ENCODE measurements at regions not wholly inside any gene's neighbourhood (a gene's known extent, or its start where the extent isn't known, plus 50 kb on each side); places are given as distances from the start of the nearest gene placed in this dataset.

DNA sequence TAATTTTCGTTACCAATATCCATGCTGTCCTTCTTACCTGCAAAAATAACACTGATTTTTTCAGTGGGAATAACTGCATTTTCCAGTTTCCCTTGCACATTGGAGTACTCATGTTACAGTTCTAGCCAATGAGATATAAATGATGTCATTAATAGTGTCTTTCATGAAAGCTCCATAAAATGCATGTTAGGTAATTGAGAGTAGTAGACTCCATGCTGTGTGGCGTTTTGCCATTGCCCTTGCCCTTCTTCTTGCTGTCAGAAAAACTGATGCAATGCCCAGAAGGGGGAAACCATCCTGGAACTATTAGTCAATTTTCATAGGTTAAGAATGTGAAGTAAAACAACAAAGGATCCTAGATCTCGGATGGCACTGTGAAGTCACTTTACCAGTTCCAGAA is 1765.3 kb downstream of the EFNA5 start:
- Histone ChIP-seq H3K9ac (no peak overlapping the region), H4K20me1 (no peaks in the 10 kb centered on the region), H3K27ac (no peak overlapping the region), H3K27me3 (no peaks in the 10 kb centered on the region), H3K9me3 (replicated peaks in 1 of 11) (no peaks in the 10 kb centered on the region), H3K36me3 (no peaks in the 10 kb centered on the region), H3K4me1 (no peaks in the 10 kb centered on the region), H3K4me3 (no peak overlapping the region), H3K4me2 (no peak overlapping the region)
- TF ChIP-seq Cebpa-rat (IDR thresholded peaks at IDR 0.05) = no peak

- no peaks in the 10 kb centered on the region for H4K20me1 ChIP-seq
- H3K9ac ChIP-seq = no peak overlapping the region
- H3K27ac ChIP-seq = no peak overlapping the region
- H3K4me2 ChIP-seq = no peak overlapping the region
- no peaks in the 10 kb centered on the region for H3K27me3 ChIP-seq
- no peaks in the 10 kb centered on the region for H3K9me3 ChIP-seq (replicated peaks in 1 of 11)
- H3K4me3 ChIP-seq = no peak overlapping the region
- no peaks in the 10 kb centered on the region for H3K36me3 ChIP-seq
- no peak for TF ChIP-seq Cebpa-rat (IDR thresholded peaks at IDR 0.05)
- H3K4me1 ChIP-seq = no peaks in the 10 kb centered on the region
Observed at GRCh38 chr5:105903069-105903468, 1767.7 kb downstream of the EFNA5 start.

DNA sequence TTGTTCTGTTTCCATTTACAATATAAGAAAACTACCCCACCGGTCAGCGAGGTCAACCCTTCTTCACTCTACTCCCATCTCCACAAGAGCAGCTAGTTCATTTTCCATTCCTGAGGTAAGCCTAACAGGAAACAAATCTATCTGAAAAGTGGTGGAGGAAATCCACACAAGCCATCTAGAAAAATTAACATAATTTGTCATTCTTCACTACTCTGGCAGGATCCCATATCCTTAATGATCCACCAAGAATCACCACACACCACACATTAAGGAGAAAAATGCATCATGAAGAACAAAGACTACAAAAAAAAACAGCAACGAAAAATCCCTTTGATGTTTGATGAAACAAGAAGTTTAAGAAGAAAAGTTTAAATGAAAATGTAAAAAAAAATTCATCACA is 1771.0 kb downstream of the EFNA5 start:
- no peak for TF ChIP-seq Cebpa-rat (IDR thresholded peaks at IDR 0.05)
- Histone ChIP-seq H3K27me3 (no peaks in the 10 kb centered on the region), H3K4me1 (no peaks in the 10 kb centered on the region), H3K4me3 (no peak overlapping the region), H4K20me1 (no peaks in the 10 kb centered on the region), H3K27ac (no peak overlapping the region), H3K9me3 (replicated peaks in 1 of 11) (no peaks in the 10 kb centered on the region), H3K36me3 (no peaks in the 10 kb centered on the region), H3K9ac (no peak overlapping the region), H3K4me2 (no peak overlapping the region)

- Histone ChIP-seq H3K36me3 (no peaks in the 10 kb centered on the region), H3K9me3 (replicated peaks in 1 of 11) (no peaks in the 10 kb centered on the region), H3K27me3 (no peaks in the 10 kb centered on the region), H3K4me1 (no peaks in the 10 kb centered on the region), H3K4me3 (no peak overlapping the region), H3K27ac (no peak overlapping the region), H3K9ac (no peak overlapping the region), H3K4me2 (no peak overlapping the region), H4K20me1 (no peaks in the 10 kb centered on the region)
- no peak for TF ChIP-seq Cebpa-rat (IDR thresholded peaks at IDR 0.05)
Observed at GRCh38 chr5:105898183-105898582, 1772.6 kb downstream of the EFNA5 start.

GRCh38 chr5:105885266-105885665 is 1785.5 kb downstream of the EFNA5 start:
- no peaks in the 10 kb centered on the region for H3K27me3 ChIP-seq
- no peaks in the 10 kb centered on the region for H3K4me1 ChIP-seq
- H3K4me3 ChIP-seq = no peak overlapping the region
- H3K4me2 ChIP-seq = no peak overlapping the region
- H3K36me3 ChIP-seq = no peaks in the 10 kb centered on the region
- no peaks in the 10 kb centered on the region for H3K9me3 ChIP-seq (replicated peaks in 1 of 11)
- no peak for TF ChIP-seq Cebpa-rat (IDR thresholded peaks at IDR 0.05)
- H4K20me1 ChIP-seq = no peaks in the 10 kb centered on the region
- H3K27ac ChIP-seq = no peak overlapping the region
- H3K9ac ChIP-seq = no peak overlapping the region

DNA sequence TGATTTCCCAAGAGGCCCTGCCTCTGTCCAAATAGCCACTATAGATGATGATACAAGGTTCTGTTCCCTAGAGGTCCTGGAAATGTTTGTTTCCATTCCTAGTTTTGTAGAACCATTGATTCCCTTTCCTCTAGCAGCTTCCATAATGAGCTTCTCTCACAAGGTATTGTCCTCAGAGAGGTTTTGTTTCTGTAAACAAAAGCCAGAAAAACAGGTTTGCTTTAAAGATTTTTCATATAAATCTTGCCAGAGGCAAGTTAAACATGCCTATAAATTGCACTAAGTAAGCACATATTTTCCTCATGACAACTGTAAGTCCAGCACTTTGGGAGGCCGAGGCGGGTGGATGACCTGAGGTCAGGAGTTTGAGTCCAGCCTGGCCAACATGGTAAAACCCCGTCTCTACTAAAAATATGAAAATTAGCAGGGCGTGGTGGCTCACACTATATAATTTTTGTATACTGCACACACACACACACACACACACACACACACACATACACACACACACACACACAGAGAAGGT is 1787.7 kb downstream of the EFNA5 start:
- H3K9me3 ChIP-seq (replicated peaks in 1 of 11) = no peaks in the 10 kb centered on the region
- no peak for TF ChIP-seq Cebpa-rat (IDR thresholded peaks at IDR 0.05)
- H3K27ac ChIP-seq = no peak overlapping the region
- H3K4me2 ChIP-seq = no peak overlapping the region
- no peaks in the 10 kb centered on the region for H4K20me1 ChIP-seq
- no peaks in the 10 kb centered on the region for H3K4me1 ChIP-seq
- H3K36me3 ChIP-seq = no peaks in the 10 kb centered on the region
- H3K27me3 ChIP-seq = no peaks in the 10 kb centered on the region
- H3K4me3 ChIP-seq = no peak overlapping the region
- H3K9ac ChIP-seq = no peak overlapping the region

DNA sequence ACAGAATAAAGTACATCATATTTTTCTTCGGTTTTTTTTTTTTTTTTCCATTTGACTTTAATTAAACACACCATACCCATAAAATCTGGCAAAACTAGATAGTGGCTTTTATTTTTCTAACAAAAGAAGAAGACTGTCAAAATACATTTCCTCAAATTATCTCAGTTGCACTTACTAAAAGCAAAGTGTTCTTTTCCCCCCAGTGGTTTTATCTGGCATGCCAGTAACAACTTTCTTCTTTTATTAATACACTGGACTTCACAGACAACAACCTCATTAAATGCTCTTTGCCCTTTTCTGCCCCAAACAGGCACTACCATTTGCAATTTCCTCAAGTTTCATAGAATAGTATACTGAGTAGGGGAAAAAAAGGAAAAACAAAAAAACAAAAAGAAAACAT is 1792.3 kb downstream of the EFNA5 start:
- Histone ChIP-seq H3K27me3 (no peaks in the 10 kb centered on the region), H3K27ac (no peak overlapping the region), H3K4me1 (no peaks in the 10 kb centered on the region), H3K36me3 (no peaks in the 10 kb centered on the region), H4K20me1 (no peaks in the 10 kb centered on the region), H3K4me3 (no peak overlapping the region), H3K9ac (no peak overlapping the region), H3K9me3 (replicated peaks in 1 of 11) (no peaks in the 10 kb centered on the region), H3K4me2 (no peak overlapping the region)
- no peak for TF ChIP-seq Cebpa-rat (IDR thresholded peaks at IDR 0.05)

DNA sequence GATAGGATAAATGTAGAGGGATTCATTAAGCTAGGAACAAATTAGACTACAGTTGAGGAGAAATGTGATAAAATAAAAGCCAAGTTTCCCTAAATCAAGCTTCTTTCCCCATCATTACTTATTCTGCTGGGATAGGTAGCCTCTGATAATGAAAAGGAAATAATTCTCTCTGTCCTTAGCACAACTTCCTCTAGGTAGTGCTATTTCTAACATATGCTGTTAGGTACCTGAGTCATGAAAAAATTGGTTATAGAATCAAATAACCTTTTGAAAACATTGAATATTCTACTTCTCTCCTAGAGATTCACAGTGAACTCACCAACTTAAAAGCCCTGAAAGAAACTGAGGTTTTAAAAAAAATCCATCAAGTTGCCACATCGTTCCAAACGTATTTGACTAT is 1793.1 kb downstream of the EFNA5 start:
- Histone ChIP-seq H3K4me2 (no peak overlapping the region), H3K27ac (no peak overlapping the region), H3K9me3 (replicated peaks in 1 of 11) (no peaks in the 10 kb centered on the region), H4K20me1 (no peaks in the 10 kb centered on the region), H3K9ac (no peak overlapping the region), H3K36me3 (no peaks in the 10 kb centered on the region), H3K4me3 (no peak overlapping the region), H3K27me3 (no peaks in the 10 kb centered on the region), H3K4me1 (no peaks in the 10 kb centered on the region)
- no peak for TF ChIP-seq Cebpa-rat (IDR thresholded peaks at IDR 0.05)

- Histone ChIP-seq H3K27ac (no peak overlapping the region), H3K9ac (no peak overlapping the region), H3K36me3 (no peaks in the 10 kb centered on the region), H3K9me3 (replicated peaks in 1 of 11) (no peaks in the 10 kb centered on the region), H3K4me3 (no peak overlapping the region), H4K20me1 (no peaks in the 10 kb centered on the region), H3K4me1 (no peaks in the 10 kb centered on the region), H3K27me3 (no peaks in the 10 kb centered on the region), H3K4me2 (no peak overlapping the region)
- no peak for TF ChIP-seq Cebpa-rat (IDR thresholded peaks at IDR 0.05)
Observed at GRCh38 chr5:105874316-105874715, 1796.4 kb downstream of the EFNA5 start.

- no peaks in the 10 kb centered on the region for H3K36me3 ChIP-seq
- no peak overlapping the region for H3K27ac ChIP-seq
- no peaks in the 10 kb centered on the region for H3K9me3 ChIP-seq (replicated peaks in 1 of 11)
Observed at GRCh38 chr5:105872569-105873270, 1798.0 kb downstream of the EFNA5 start.

More at GRCh38 chr5:105872569-105873270, 1798.0 kb downstream of the EFNA5 start:
- Histone ChIP-seq H3K4me2 (no peak overlapping the region), H3K4me3 (no peak overlapping the region), H3K27me3 (no peaks in the 10 kb centered on the region), H3K4me1 (no peaks in the 10 kb centered on the region), H3K9ac (no peak overlapping the region), H4K20me1 (no peaks in the 10 kb centered on the region)
- no peak for TF ChIP-seq Cebpa-rat (IDR thresholded peaks at IDR 0.05)
